ENCODE measurements at regions not wholly inside any gene's neighbourhood (a gene's known extent, or its start where the extent isn't known, plus 50 kb on each side); places are given as distances from the start of the nearest gene placed in this dataset.
"Not testable (repeated sequence)": the region's sequence is repeated elsewhere in the genome, so short reads cannot be mapped to it uniquely, and the experiment has no call there.

DNA sequence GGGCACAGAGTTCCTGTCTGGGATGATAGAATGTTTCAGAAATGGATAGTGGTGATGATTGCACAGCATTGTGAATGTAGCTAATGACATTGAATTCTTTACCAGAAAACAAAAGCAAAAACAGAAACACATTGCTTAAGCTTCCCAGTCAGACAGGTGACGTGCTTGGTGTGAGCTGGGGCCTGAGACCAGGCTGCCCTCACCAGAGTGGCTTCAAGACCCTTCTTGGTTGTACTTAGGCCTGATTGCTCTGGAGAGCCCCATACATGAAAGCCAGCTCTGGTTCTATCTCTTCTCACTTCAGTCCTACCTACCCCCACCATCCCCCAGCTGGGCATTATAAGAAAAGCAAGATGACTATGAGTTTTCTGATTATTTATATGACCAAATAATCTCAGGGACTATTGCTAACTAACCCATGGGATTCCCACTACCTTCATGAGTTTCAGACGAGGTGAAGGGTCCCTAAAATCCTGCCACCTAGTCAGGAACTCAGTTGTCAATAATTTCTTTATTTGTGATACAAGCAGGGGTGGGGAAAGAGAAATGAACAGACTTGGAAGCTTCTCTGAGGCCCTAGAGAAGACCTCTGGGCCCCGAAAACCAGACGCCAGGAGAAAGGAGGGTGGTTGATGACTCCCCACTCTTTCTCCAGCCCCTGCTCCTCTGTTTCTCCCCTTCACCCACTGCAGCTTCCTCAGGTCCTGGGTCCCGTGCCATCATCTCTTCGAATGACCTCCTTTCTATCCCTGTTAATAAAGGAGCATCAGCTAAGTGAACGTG lies 5289.0 kb upstream of the TPTE start:
- H3K79me2 ChIP-seq (ENCODE audit: low read length); H3K4me1 ChIP-seq (ENCODE audit: low read length); H3K9me3 ChIP-seq (ENCODE audit: insufficient read depth, low read length); H3K4me3 ChIP-seq (ENCODE audit: low read length); H3K27me3 ChIP-seq (ENCODE audit: low read depth, low read length); H2AFZ ChIP-seq (ENCODE audit: low read depth, low read length); H4K20me1 ChIP-seq (ENCODE audit: insufficient read depth, low read length); H3K4me2 ChIP-seq (ENCODE audit: low read length); H3K9ac ChIP-seq (ENCODE audit: low read length); H3K36me3 ChIP-seq (replicated peaks; ENCODE audit: low read depth, low read length); H3K27ac ChIP-seq (ENCODE audit: low read length): not testable (repeated sequence)

DNA sequence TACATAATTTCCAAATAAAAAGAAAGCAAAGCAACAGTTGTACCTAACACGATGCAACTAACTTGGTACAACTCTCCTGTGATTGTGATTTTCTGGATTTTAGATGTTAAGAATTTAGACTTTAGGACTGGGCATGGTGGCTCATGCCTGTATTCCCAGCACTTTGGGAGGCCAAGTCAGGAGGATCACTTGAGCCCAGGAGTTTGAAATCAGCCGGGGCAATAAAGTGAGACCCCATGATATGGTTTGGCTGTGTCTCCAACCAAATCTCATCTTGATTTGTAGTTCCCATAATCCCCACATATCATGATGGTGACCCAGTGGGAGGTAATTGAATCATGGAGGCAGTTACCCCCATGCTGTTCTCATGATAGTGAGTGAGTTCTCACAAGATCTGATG lies 5285.6 kb upstream of the TPTE start:
- not testable (repeated sequence) for H4K20me1 ChIP-seq (ENCODE audit: insufficient read depth, low read length); H2AFZ ChIP-seq (ENCODE audit: low read depth, low read length); H3K79me2 ChIP-seq (ENCODE audit: low read length); H3K4me1 ChIP-seq (ENCODE audit: low read length); H3K9ac ChIP-seq (ENCODE audit: low read length); H3K27ac ChIP-seq (ENCODE audit: low read length); H3K4me2 ChIP-seq (ENCODE audit: low read length); H3K4me3 ChIP-seq (ENCODE audit: low read length); H3K27me3 ChIP-seq (ENCODE audit: low read depth, low read length); H3K9me3 ChIP-seq (ENCODE audit: insufficient read depth, low read length); H3K36me3 ChIP-seq (replicated peaks; ENCODE audit: low read depth, low read length)

DNA sequence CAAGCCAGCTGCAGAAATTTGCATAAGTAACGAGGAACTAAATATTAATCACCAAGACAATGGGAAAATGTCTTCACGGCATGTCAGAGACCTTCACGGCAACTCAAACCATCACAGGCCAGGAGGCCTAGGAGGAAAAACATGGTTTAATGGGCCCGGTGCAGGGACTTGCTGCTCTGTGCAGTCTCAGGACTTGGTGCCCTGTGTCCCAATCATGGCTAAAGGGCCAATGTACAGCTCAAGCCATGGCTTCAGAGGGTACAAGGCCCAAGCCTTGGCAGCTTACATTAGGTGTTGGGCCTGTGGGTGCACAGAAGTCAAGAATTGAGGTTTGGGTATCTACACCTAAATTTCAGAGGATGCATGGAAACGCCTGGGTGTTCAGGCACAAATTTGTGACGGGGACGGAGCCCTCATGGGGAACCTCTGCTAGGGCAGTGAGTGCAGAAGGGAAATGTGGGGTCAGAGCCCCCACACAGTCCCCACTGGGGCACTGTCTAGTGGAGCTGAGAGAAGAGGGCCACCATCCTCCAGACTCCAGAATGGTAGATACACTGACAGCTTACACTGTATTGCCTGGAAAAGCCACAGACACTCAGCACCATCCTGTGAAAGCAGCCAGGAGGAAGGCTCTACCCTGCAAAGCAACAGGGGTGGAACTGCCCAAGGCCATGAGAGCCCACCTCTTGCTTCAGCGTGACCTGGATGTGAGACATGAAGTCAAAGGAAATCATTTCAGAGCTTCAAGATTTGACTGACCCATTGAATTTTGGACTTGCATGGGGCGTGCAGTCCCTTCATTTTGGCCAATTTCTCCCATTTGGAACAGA lies 5284.3 kb upstream of the TPTE start:
- H3K9ac ChIP-seq (ENCODE audit: low read length); H3K27me3 ChIP-seq (ENCODE audit: low read depth, low read length); H3K4me1 ChIP-seq (ENCODE audit: low read length); H3K36me3 ChIP-seq (replicated peaks; ENCODE audit: low read depth, low read length); H2AFZ ChIP-seq (ENCODE audit: low read depth, low read length); H3K4me2 ChIP-seq (ENCODE audit: low read length); H3K9me3 ChIP-seq (ENCODE audit: insufficient read depth, low read length); H4K20me1 ChIP-seq (ENCODE audit: insufficient read depth, low read length); H3K79me2 ChIP-seq (ENCODE audit: low read length); H3K4me3 ChIP-seq (ENCODE audit: low read length); H3K27ac ChIP-seq (ENCODE audit: low read length): not testable (repeated sequence)

DNA sequence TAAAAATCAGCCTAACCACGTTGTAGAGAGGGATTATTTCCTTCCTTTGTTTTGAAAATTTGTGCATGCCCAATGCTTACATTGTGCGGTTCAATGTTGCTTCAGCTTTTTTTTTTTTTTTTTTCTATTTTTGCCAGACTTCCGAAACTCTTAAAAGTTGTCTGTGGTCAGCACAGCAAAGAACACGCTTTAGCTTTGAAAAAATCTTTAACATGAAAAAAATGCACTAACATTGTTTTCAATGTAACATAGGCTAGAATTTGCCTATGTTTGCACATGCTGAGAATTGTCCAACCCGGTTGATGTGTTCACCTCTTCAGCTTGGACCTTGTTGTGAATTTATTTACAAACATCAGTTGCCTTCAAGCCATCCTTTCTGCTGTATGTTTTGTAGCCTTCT lies 5280.9 kb upstream of the TPTE start:
- not testable (repeated sequence) for H3K4me2 ChIP-seq (ENCODE audit: low read length); H4K20me1 ChIP-seq (ENCODE audit: insufficient read depth, low read length); H2AFZ ChIP-seq (ENCODE audit: low read depth, low read length); H3K4me3 ChIP-seq (ENCODE audit: low read length); H3K27me3 ChIP-seq (ENCODE audit: low read depth, low read length); H3K79me2 ChIP-seq (ENCODE audit: low read length); H3K4me1 ChIP-seq (ENCODE audit: low read length); H3K9ac ChIP-seq (ENCODE audit: low read length); H3K27ac ChIP-seq (ENCODE audit: low read length); H3K9me3 ChIP-seq (ENCODE audit: insufficient read depth, low read length); H3K36me3 ChIP-seq (replicated peaks; ENCODE audit: low read depth, low read length)

DNA sequence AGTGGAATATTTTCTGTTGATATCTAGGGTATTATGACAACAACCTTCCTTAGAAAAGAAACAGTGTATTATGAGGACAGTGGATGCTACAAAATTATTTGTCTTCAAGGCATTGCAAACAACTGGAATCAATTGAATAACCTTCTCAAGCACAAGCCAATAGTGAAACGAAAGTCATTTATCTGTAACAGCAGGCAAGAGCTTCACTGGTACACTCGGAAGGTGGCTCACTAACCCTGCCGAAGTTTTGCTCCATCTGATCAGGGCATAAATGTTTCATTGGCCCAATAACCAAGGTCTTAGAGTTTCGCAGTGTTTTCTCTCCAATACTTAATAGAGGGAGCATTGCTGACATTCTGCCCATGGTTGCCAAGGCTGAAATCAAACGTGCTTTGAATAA lies 5278.7 kb upstream of the TPTE start:
- not testable (repeated sequence) for H3K27ac ChIP-seq (ENCODE audit: low read length); H3K4me2 ChIP-seq (ENCODE audit: low read length); H2AFZ ChIP-seq (ENCODE audit: low read depth, low read length); H3K27me3 ChIP-seq (ENCODE audit: low read depth, low read length); H3K9me3 ChIP-seq (ENCODE audit: insufficient read depth, low read length); H4K20me1 ChIP-seq (ENCODE audit: insufficient read depth, low read length); H3K4me1 ChIP-seq (ENCODE audit: low read length); H3K36me3 ChIP-seq (replicated peaks; ENCODE audit: low read depth, low read length); H3K4me3 ChIP-seq (ENCODE audit: low read length); H3K9ac ChIP-seq (ENCODE audit: low read length); H3K79me2 ChIP-seq (ENCODE audit: low read length)

DNA sequence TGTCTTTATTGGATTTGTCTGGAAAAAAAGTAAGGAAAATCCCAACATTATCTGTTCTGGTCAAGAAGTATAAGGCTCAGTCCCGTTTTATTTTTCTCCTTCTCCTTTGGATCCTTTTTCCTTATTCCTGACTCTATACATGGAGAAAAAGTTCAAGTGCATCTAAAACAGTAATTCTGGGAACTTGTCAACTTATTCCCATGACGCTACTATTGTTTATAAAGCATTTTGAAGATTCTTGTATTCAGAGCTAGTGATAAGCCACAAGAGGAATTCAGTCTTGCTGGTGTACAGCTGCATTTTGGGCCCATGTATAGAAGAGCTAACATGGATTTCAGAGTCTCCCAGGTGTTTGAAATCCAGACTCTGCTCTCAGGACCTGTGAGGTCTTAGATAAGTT lies 5278.1 kb upstream of the TPTE start:
- H2AFZ ChIP-seq (ENCODE audit: low read depth, low read length); H3K4me3 ChIP-seq (ENCODE audit: low read length); H3K27me3 ChIP-seq (ENCODE audit: low read depth, low read length); H3K36me3 ChIP-seq (replicated peaks; ENCODE audit: low read depth, low read length); H3K79me2 ChIP-seq (ENCODE audit: low read length); H3K4me1 ChIP-seq (ENCODE audit: low read length); H3K4me2 ChIP-seq (ENCODE audit: low read length); H3K9ac ChIP-seq (ENCODE audit: low read length); H3K9me3 ChIP-seq (ENCODE audit: insufficient read depth, low read length); H3K27ac ChIP-seq (ENCODE audit: low read length); H4K20me1 ChIP-seq (ENCODE audit: insufficient read depth, low read length): not testable (repeated sequence)

DNA sequence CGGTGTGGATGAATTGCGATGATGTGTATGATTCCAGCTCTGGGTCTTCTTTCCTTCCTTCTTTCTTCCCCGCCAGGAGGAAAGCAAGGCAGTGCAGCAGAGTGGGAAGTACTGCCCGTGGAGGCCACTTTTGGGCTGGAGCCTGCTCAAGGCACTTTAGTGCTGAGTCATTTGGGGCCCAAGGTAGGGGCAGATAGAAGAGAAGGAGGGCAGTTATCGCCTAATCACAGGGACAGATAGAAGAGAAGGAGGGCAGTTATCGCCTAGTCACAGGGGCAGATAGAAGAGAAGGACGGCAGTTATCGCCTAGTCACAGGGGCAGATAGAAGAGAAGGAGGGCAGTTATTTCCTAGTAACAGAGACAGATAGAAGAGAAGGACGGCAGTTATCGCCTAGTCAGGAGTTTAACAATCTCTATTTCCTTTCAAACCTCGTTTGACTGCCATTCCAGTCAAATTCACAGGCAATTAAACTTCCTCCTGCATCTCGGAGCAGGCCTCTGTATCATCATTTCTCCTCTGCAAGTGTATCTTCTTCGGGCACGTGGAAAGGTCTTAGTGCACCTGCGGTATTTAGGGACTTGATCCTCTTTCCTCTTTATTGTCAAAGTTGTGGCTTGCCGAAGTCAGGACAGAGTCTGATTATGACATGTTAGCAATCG lies 5277.5 kb upstream of the TPTE start:
- H4K20me1 ChIP-seq (ENCODE audit: insufficient read depth, low read length); H3K79me2 ChIP-seq (ENCODE audit: low read length); H2AFZ ChIP-seq (ENCODE audit: low read depth, low read length); H3K4me1 ChIP-seq (ENCODE audit: low read length); H3K4me2 ChIP-seq (ENCODE audit: low read length); H3K27ac ChIP-seq (ENCODE audit: low read length); H3K36me3 ChIP-seq (replicated peaks; ENCODE audit: low read depth, low read length); H3K9me3 ChIP-seq (ENCODE audit: insufficient read depth, low read length); H3K27me3 ChIP-seq (ENCODE audit: low read depth, low read length); H3K9ac ChIP-seq (ENCODE audit: low read length); H3K4me3 ChIP-seq (ENCODE audit: low read length): not testable (repeated sequence)

DNA sequence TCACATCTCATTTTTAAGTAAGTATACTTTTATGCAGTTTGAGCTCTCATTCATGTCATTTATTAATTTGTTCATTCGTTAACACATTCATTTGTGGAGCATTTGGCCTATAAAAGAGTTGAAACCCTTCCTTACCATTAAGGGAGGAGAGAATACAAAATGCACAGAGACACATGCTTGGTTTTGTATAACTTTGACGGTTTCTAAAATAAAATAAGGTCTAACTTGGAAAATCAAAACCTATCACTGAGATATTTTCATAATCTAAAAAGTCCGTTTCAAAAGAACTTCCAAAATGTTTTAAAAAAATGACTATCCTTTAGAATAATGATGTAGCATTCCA lies 5277.0 kb upstream of the TPTE start:
- not testable (repeated sequence) for H3K9ac ChIP-seq (ENCODE audit: low read length); H3K36me3 ChIP-seq (replicated peaks; ENCODE audit: low read depth, low read length); H3K4me1 ChIP-seq (ENCODE audit: low read length); H3K79me2 ChIP-seq (ENCODE audit: low read length); H3K27me3 ChIP-seq (ENCODE audit: low read depth, low read length); H3K4me2 ChIP-seq (ENCODE audit: low read length); H3K9me3 ChIP-seq (ENCODE audit: insufficient read depth, low read length); H3K27ac ChIP-seq (ENCODE audit: low read length); H2AFZ ChIP-seq (ENCODE audit: low read depth, low read length); H3K4me3 ChIP-seq (ENCODE audit: low read length); H4K20me1 ChIP-seq (ENCODE audit: insufficient read depth, low read length)

DNA sequence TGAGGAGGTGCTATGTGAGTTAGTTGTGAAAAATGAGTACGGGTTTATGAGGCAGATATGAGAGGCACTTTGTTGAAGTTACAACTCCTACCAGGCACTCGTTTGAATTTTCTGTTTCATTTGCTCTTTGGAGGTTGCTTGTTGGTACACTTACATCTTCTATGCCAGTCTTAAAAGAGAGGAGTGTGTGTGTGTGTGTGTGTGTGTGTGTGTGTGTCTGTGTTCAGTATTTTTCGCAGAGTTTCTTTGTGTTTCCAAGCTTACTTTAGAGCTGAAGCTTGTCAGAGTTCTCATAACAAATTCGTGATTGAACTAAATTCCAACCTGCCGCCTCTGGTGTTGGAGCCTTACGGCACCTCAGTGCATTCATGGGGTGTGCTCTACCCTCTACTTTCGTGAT lies 5276.4 kb upstream of the TPTE start:
- not testable (repeated sequence) for H3K4me3 ChIP-seq (ENCODE audit: low read length); H3K27me3 ChIP-seq (ENCODE audit: low read depth, low read length); H3K9me3 ChIP-seq (ENCODE audit: insufficient read depth, low read length); H3K27ac ChIP-seq (ENCODE audit: low read length); H3K4me1 ChIP-seq (ENCODE audit: low read length); H4K20me1 ChIP-seq (ENCODE audit: insufficient read depth, low read length); H3K79me2 ChIP-seq (ENCODE audit: low read length); H2AFZ ChIP-seq (ENCODE audit: low read depth, low read length); H3K9ac ChIP-seq (ENCODE audit: low read length); H3K36me3 ChIP-seq (replicated peaks; ENCODE audit: low read depth, low read length); H3K4me2 ChIP-seq (ENCODE audit: low read length)
